NB4 (cell line): ENCODE measurements at regions not wholly inside any gene's neighbourhood (a gene's known extent, or its start where the extent isn't known, plus 50 kb on each side); places are given as distances from the start of the nearest gene placed in this dataset.

Experiments
- MYC ChIP-seq: IDR thresholded peaks from 2 replicates; pipeline ENCODE4 v1.6.1; 2011; ENCODE audit warnings: low read depth, low read length
- POLR2A ChIP-seq: IDR thresholded peaks from 2 replicates; pipeline ENCODE4 v1.6.1; 2011; ENCODE audit warnings: mild to moderate bottlenecking; ENCODE audit not compliant: insufficient read length; ENCODE audit errors: extremely low read depth
- TF ChIP-seq, protein P1 (sequence below): IDR thresholded peaks from one replicate; pipeline ENCODE4 v1.5.1; 2012; ENCODE audit warnings: low read depth, low read length
- TF ChIP-seq, protein P2 (sequence below): IDR thresholded peaks from 2 replicates; pipeline ENCODE4 v1.6.1; 2011; ENCODE audit warnings: low read depth, low read length

DNA sequence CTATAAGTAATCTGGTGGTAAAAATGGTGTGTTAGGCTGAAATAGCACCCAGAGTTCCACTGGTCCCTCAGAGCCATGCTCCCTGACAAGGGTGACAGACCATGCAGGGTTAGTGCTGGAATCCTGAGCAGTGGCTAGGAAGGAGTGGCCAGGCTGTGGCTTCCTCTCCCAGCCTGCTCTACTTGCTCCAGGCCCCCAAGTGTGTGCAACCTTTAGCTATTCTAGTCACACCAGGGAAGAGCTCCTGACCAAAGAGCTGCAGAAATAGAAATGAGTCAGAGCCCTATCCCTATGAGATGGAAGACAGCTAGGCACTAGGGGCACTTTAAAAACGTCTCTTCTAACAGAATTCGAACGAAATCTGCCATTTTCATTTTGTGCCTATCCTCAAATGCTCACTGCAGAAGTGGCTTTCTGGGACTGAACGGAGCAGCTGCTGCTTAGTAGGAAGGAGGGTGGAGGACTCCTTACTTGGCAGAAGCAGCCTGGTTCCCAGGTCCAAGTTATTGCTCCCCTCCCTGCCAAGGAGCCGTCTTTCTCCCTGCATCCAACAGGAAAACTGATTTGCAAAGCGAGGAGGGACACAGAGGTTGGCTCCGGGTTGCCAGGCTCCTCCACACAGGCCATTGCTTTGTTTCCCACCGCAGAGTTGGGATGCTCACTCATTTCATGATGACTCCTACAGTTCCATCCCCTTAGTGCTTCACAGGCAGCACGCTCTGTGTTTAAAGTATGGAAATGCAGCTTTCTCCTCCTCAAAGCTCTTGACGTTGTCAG is 754.5 kb downstream of the C6orf118 start:
- no peak for TF ChIP-seq MYC
- TF ChIP-seq, protein P1, sequence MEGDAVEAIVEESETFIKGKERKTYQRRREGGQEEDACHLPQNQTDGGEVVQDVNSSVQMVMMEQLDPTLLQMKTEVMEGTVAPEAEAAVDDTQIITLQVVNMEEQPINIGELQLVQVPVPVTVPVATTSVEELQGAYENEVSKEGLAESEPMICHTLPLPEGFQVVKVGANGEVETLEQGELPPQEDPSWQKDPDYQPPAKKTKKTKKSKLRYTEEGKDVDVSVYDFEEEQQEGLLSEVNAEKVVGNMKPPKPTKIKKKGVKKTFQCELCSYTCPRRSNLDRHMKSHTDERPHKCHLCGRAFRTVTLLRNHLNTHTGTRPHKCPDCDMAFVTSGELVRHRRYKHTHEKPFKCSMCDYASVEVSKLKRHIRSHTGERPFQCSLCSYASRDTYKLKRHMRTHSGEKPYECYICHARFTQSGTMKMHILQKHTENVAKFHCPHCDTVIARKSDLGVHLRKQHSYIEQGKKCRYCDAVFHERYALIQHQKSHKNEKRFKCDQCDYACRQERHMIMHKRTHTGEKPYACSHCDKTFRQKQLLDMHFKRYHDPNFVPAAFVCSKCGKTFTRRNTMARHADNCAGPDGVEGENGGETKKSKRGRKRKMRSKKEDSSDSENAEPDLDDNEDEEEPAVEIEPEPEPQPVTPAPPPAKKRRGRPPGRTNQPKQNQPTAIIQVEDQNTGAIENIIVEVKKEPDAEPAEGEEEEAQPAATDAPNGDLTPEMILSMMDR: no peak
- TF ChIP-seq, protein P2, sequence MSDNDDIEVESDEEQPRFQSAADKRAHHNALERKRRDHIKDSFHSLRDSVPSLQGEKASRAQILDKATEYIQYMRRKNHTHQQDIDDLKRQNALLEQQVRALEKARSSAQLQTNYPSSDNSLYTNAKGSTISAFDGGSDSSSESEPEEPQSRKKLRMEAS: no peak
- TF ChIP-seq POLR2A: no peak
